HL-60 (cell line): ENCODE measurements at regions not wholly inside any gene's neighbourhood (a gene's known extent, or its start where the extent isn't known, plus 50 kb on each side); places are given as distances from the start of the nearest gene placed in this dataset.

Experiments
- DNase-seq, 2 experiments: peaks; one replicate each; pipeline ENCODE4 v3.0.0-alpha.2; 2010 to 2020; ENCODE audit warnings: low read depth in 1 of 2, low spot score in 1 of 2
- H3K27ac ChIP-seq: fragments of 250-450 bp; sonication (Bioruptor Pico); replicated peaks from 2 replicates; pipeline ENCODE4 v1.5.1; 2020; ENCODE audit warnings: mild to moderate bottlenecking, moderate library complexity
- H3K27me3 ChIP-seq: fragments of 250-450 bp; sonication (Bioruptor Pico); 2 replicates; pipeline ENCODE4 v1.5.1; 2021; ENCODE audit warnings: mild to moderate bottlenecking, moderate library complexity; ENCODE audit not compliant: insufficient read depth, poor library complexity, severe bottlenecking
- H3K4me3 ChIP-seq: replicated peaks from 2 replicates; pipeline ENCODE4 v1.5.1; 2011; ENCODE audit warnings: mild to moderate bottlenecking, control low read depth, low read length; ENCODE audit not compliant: insufficient read depth
- CTCF ChIP-seq: IDR thresholded peaks from one replicate; pipeline ENCODE4 v1.5.1; 2011; ENCODE audit warnings: low read length, control low read depth, inconsistent platforms; ENCODE audit not compliant: insufficient read depth
- GABPA ChIP-seq: IDR thresholded peaks from 2 replicates; pipeline ENCODE4 v1.6.1; 2012; ENCODE audit warnings: low read depth
- POLR2AphosphoS5 ChIP-seq: IDR thresholded peaks from 2 replicates; pipeline ENCODE4 v1.6.1; 2012; ENCODE audit warnings: low read depth
- SPI1 ChIP-seq: IDR thresholded peaks from 2 replicates; pipeline ENCODE4 v1.6.1; 2012; ENCODE audit warnings: low read depth, mild to moderate bottlenecking, borderline replicate concordance
- TF ChIP-seq, protein P1 (sequence below): IDR thresholded peaks from 2 replicates; pipeline ENCODE4 v1.6.1; 2012; ENCODE audit warnings: low read depth; ENCODE audit not compliant: insufficient replicate concordance

DNA sequence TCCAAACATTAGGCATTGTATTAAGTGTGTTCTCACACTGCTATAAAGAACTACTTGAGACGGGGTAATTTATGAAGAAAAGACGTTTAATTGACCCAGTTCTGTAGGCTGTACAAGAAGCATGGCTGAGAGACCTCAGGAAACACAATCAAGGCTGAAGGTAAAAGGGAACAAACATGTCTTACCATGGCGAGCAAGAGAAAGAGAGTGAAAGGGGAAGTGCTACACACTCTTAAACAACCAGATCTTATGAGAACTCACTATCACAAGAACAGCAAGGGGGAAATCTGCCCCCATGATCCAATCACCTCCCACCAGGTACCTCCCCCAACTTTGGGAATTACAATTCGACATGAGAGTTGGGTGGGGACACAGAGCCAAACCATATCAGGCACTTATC is 86.6 kb upstream of the TOP1 start:
- peak in 1 of 2 experiments; percentile 31 for DNase-seq
- no peak overlapping the region for H3K4me3 ChIP-seq
- TF ChIP-seq SPI1, result peak; percentile 95
- no peak for TF ChIP-seq GABPA
- no peak for TF ChIP-seq POLR2AphosphoS5
- H3K27ac ChIP-seq, result no peak overlapping the region
- H3K27me3 ChIP-seq, result no peaks in the 10 kb centered on the region

GRCh38 chr20:40942775-40943174 is 85.8 kb upstream of the TOP1 start:
- Histone ChIP-seq H3K27ac (no peak overlapping the region), H3K4me3 (no peak overlapping the region), H3K27me3 (no peaks in the 10 kb centered on the region)
- no peak for DNase-seq
- TF ChIP-seq GABPA, result no peak

GRCh38 chr20:40943591-40943990 is 85.0 kb upstream of the TOP1 start:
- Histone ChIP-seq H3K27ac (no peak overlapping the region), H3K27me3 (peaks cover 3% of the 10 kb centered on the region), H3K4me3 (no peak overlapping the region)
- no peak for TF ChIP-seq POLR2AphosphoS5
- TF ChIP-seq GABPA, result no peak
- TF ChIP-seq CTCF, result no peak
- TF ChIP-seq, protein P1, sequence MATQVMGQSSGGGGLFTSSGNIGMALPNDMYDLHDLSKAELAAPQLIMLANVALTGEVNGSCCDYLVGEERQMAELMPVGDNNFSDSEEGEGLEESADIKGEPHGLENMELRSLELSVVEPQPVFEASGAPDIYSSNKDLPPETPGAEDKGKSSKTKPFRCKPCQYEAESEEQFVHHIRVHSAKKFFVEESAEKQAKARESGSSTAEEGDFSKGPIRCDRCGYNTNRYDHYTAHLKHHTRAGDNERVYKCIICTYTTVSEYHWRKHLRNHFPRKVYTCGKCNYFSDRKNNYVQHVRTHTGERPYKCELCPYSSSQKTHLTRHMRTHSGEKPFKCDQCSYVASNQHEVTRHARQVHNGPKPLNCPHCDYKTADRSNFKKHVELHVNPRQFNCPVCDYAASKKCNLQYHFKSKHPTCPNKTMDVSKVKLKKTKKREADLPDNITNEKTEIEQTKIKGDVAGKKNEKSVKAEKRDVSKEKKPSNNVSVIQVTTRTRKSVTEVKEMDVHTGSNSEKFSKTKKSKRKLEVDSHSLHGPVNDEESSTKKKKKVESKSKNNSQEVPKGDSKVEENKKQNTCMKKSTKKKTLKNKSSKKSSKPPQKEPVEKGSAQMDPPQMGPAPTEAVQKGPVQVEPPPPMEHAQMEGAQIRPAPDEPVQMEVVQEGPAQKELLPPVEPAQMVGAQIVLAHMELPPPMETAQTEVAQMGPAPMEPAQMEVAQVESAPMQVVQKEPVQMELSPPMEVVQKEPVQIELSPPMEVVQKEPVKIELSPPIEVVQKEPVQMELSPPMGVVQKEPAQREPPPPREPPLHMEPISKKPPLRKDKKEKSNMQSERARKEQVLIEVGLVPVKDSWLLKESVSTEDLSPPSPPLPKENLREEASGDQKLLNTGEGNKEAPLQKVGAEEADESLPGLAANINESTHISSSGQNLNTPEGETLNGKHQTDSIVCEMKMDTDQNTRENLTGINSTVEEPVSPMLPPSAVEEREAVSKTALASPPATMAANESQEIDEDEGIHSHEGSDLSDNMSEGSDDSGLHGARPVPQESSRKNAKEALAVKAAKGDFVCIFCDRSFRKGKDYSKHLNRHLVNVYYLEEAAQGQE, result no peak
- no peak for TF ChIP-seq SPI1
- no peak for DNase-seq

- no peak overlapping the region for H3K27ac ChIP-seq
- peaks cover 8% of the 10 kb centered on the region for H3K27me3 ChIP-seq
- H3K4me3 ChIP-seq, result no peak overlapping the region
- TF ChIP-seq GABPA (no peak), CTCF (no peak), POLR2AphosphoS5 (no peak), SPI1 (no peak)
- TF ChIP-seq, protein P1, result no peak
- DNase-seq, result no peak
Observed at GRCh38 chr20:40945189-40945588, 83.4 kb upstream of the TOP1 start.

DNA sequence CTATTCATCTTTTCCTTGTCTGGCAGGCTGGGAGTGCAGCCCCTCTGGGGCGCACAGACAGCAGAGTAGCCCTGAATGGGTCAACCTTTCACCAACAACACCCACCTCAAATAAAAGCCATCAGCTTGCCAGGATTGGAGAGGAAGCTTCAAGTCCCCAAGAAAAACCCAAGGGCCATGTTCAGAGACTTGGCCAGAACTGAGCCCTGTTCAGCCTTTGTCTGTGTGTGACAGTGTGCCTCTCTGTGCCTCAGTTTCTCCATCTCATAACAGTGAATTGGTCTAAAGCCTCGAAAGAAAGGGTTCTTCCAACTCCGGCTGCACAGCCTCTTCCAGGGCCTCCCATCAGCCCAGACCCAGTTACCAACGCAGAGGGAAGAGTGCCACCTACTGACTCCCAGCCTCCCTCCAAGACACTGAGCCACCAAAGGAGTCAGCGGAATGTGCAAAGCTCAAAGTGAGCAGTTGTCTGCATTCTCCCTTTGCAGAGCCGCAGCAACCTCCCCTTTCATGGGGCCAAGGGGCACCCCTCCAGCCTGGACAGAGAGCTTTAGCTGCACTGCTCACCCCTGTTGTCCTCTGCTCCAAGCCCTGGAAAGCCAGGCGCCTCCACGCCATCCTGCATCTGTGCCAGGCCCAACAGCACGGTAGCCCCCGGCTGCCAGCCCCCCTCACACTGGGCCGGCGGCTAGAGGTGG is 82.7 kb upstream of the TOP1 start:
- no peak overlapping the region for H3K4me3 ChIP-seq
- TF ChIP-seq POLR2AphosphoS5 (no peak), CTCF (peak; percentile 56)
- peak in 1 of 2 experiments; percentile 57 for DNase-seq
- H3K27me3 ChIP-seq, result peaks cover 8% of the 10 kb centered on the region
- H3K27ac ChIP-seq, result no peak overlapping the region
